GM19193 (cell line): ENCODE measurements at regions not wholly inside any gene's neighbourhood (a gene's known extent, or its start where the extent isn't known, plus 50 kb on each side); places are given as distances from the start of the nearest gene placed in this dataset.

Experiments
- POLR2A ChIP-seq: IDR thresholded peaks from 4 replicates; pipeline ENCODE4 v1.6.1; 2011; ENCODE audit not compliant: insufficient read depth, insufficient read length; ENCODE audit errors: extremely low read depth

GRCh38 chr5:74309050-74309449 lies 331.5 kb downstream of the ENC1 start:
- TF ChIP-seq POLR2A, result no peak

- TF ChIP-seq POLR2A, result no peak
Measured at GRCh38 chr5:74306845-74307244, 333.7 kb downstream of the ENC1 start.

GRCh38 chr5:74304536-74304935 lies 336.0 kb downstream of the ENC1 start:
- TF ChIP-seq POLR2A, result no peak

- TF ChIP-seq POLR2A, result no peak
Measured at GRCh38 chr5:74303578-74303977, 336.9 kb downstream of the ENC1 start.

- no peak for TF ChIP-seq POLR2A
Measured at GRCh38 chr5:74301576-74301975, 339.0 kb downstream of the ENC1 start.

GRCh38 chr5:74300808-74301389 lies 339.6 kb downstream of the ENC1 start:
- no peak for TF ChIP-seq POLR2A

- no peak for TF ChIP-seq POLR2A
Measured at GRCh38 chr5:74299833-74300232, 340.7 kb downstream of the ENC1 start.

GRCh38 chr5:74296685-74297408 lies 343.7 kb downstream of the ENC1 start:
- no peak for TF ChIP-seq POLR2A

- TF ChIP-seq POLR2A, result no peak
Measured at GRCh38 chr5:74295676-74296075, 344.9 kb downstream of the ENC1 start.

- TF ChIP-seq POLR2A, result no peak
Measured at GRCh38 chr5:74295141-74295540, 345.4 kb downstream of the ENC1 start.

GRCh38 chr5:74294231-74294705 lies 346.3 kb downstream of the ENC1 start:
- TF ChIP-seq POLR2A, result no peak

- TF ChIP-seq POLR2A, result no peak
Measured at GRCh38 chr5:74293182-74293581, 347.3 kb downstream of the ENC1 start.

- no peak for TF ChIP-seq POLR2A
Measured at GRCh38 chr5:74290634-74291241, 349.8 kb downstream of the ENC1 start.

GRCh38 chr5:74289691-74290090 lies 350.8 kb downstream of the ENC1 start:
- no peak for TF ChIP-seq POLR2A

- no peak for TF ChIP-seq POLR2A
Measured at GRCh38 chr5:74289238-74289637, 351.3 kb downstream of the ENC1 start.
